GM10266 (cell line): ENCODE measurements at regions not wholly inside any gene's neighbourhood (a gene's known extent, or its start where the extent isn't known, plus 50 kb on each side); places are given as distances from the start of the nearest gene placed in this dataset.

Source experiments
- DNase-seq: peaks from one replicate; pipeline ENCODE4 v3.0.0; 2012; ENCODE audit errors: extremely low spot score
- TF ChIP-seq, protein P1 (sequence below): IDR thresholded peaks from 2 replicates; pipeline ENCODE4 v1.5.1; 2012; ENCODE audit warnings: mild to moderate bottlenecking, low read depth; ENCODE audit not compliant: control insufficient read depth, insufficient read depth; ENCODE audit errors: missing control alignments

DNA sequence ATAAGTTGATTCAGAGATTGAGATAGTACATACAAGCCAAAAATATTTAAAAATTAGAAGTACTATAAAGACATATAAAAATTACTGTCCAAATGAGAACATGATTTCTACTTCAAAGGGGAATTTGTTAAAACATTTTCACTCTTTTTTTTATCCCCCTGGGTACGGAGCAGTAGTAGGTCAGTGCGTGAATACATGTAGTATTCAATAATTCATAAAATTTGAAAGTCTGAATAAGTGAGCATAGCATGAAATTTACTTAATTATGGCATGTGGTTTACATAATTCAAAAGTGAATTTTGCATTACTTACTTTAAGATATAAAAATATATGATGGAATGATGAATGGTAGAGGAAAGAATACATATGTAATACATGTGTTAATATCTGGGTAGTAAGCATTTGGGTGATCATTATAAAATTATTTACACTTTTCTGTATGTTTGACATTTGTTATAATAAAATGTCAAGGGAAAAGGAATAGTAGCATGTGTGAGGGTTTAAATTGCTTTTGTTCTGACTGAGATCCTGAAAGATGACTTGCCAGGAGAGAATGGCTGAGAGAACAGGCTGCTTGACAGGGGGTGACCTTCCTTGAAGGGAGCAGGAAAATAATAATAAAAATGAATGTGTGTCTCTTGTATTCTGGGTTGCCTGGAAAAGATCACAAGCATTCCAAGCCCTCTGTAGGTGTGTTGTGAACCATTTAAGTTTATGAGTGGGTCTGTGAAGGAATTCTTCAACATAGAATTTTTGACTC is 1178.8 kb downstream of the ZPLD1 start:
- DNase-seq = no peak

DNA sequence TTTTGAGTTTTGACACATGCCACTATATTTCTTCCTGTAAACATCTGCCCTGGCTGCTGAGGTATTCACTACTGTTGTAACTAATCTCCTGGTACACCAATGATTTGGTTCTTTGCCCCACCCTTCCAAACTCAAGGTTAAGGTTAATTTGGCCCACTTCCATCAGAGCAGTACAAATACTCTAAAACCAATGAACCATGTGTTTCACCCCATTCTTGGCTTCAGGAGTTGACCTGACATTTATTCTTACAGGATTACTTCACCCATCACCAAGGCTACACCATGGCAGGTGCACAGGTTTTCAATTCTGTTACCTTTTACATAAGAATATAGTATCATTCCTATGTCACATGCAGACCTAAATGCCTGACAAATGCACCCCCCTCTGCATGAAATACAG is 1179.9 kb downstream of the ZPLD1 start:
- TF ChIP-seq, protein P1, sequence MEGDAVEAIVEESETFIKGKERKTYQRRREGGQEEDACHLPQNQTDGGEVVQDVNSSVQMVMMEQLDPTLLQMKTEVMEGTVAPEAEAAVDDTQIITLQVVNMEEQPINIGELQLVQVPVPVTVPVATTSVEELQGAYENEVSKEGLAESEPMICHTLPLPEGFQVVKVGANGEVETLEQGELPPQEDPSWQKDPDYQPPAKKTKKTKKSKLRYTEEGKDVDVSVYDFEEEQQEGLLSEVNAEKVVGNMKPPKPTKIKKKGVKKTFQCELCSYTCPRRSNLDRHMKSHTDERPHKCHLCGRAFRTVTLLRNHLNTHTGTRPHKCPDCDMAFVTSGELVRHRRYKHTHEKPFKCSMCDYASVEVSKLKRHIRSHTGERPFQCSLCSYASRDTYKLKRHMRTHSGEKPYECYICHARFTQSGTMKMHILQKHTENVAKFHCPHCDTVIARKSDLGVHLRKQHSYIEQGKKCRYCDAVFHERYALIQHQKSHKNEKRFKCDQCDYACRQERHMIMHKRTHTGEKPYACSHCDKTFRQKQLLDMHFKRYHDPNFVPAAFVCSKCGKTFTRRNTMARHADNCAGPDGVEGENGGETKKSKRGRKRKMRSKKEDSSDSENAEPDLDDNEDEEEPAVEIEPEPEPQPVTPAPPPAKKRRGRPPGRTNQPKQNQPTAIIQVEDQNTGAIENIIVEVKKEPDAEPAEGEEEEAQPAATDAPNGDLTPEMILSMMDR = no peak
- DNase-seq = no peak

More for the DNA sequence above, 1178.8 kb downstream of the ZPLD1 start:
- TF ChIP-seq, protein P1 = no peak

GRCh38 chr3:103617961-103618360 is 1183.1 kb downstream of the ZPLD1 start:
- TF ChIP-seq, protein P1 = no peak
- DNase-seq = no peak

- TF ChIP-seq, protein P1 = no peak
- no peak for DNase-seq
These were observed 1189.5 kb downstream of the ZPLD1 start for GRCh38 chr3:103624271-103624670.

GRCh38 chr3:103629391-103629790 is 1194.6 kb downstream of the ZPLD1 start:
- TF ChIP-seq, protein P1 = no peak
- DNase-seq = no peak

GRCh38 chr3:103644450-103644849 is 1209.6 kb downstream of the ZPLD1 start:
- DNase-seq = no peak
- TF ChIP-seq, protein P1 = no peak

DNA sequence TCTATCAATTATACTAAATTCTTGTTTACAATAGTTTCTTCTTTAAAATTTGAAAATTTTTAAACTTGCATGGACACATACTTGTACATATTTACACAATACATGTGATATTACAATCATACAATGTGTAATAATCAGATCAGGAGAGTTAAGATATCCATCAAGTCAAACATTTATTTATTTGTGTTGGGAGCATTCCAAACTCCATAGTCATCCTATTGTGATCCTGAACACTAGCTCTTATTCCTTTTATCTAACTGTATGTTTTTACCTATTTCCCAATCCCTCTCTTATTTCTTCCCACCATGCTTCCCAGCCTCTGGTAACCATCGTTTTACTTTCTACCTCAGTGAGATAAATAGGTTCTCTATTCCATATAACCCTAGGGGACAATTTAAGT is 1219.2 kb downstream of the ZPLD1 start:
- TF ChIP-seq, protein P1 = no peak
- DNase-seq = no peak
